IPS-NIHi7 (cell line): ENCODE measurements at regions not wholly inside any gene's neighbourhood (a gene's known extent, or its start where the extent isn't known, plus 50 kb on each side); places are given as distances from the start of the nearest gene placed in this dataset.
"Not testable (repeated sequence)": the region's sequence is repeated elsewhere in the genome, so short reads cannot be mapped to it uniquely, and the experiment has no call there.

Source experiments
- DNase-seq: peaks from one replicate; pipeline ENCODE4 v3.0.0; 2012; ENCODE audit warnings: mixed read lengths; ENCODE audit errors: extremely low spot score

DNA sequence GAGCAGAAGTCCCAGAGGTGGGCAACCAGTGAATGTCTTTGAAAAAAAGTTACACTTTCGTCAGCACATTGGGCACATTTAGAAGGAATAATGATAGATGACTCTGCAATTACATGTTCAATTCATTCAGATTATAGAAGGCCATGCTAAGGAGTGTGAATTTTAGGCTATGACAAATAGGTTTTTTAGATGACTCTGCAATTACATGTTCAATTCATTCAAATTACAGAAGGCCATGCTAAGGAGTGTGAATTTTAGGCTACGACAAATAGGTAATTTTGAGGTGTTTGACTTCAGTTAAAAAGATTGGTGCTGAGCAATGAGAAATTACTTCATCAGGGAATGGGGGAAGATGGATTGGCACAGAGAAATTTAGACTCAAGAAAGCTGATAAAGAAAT lies 744.9 kb upstream of the MMS22L start:
- DNase-seq: no peak

DNA sequence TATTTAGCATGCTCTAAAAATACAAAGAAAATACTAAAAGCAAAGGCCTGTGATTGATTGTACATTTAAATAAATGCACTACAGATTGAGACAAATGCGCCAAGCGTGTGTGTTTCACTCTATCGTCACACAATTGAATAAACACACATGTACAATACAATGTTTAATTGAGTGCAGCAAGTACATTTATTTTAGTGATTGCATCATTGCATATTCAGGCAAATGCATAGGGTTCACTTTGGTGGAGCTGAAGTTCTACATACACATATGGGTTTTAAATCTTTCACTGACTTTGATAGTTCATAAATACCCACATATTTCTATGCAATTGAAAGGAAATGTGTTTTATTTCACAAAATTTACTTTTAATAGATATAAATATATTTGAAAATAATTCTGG lies 750.6 kb upstream of the MMS22L start:
- no peak for DNase-seq

DNA sequence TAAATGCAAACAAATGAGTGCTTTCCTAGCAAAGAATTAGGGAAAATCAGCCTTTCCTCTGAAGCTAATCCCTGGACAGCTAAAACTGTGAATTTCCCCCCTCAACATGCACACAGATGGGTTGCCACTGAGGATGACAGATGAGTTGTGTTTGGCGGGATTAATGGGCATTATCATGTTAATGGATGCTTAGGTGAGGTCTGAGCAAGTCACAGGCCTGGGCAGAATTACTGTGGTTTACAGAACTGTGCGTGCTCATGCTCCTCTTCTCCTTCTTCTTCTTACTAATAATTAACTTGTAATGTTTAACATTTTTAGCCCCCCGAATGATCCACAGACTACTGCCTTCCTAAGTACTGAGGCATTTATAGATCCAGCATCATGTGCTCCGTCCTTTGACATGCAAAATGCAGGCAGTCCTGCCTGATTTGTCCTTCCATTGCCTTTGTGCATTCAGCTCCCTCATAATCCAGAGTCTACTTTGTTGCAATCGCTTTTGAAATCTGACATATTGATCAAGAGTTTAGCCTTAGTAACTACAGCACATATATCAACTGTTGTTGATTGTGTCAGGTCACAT lies 753.4 kb upstream of the MMS22L start:
- peak; percentile 39 for DNase-seq

DNA sequence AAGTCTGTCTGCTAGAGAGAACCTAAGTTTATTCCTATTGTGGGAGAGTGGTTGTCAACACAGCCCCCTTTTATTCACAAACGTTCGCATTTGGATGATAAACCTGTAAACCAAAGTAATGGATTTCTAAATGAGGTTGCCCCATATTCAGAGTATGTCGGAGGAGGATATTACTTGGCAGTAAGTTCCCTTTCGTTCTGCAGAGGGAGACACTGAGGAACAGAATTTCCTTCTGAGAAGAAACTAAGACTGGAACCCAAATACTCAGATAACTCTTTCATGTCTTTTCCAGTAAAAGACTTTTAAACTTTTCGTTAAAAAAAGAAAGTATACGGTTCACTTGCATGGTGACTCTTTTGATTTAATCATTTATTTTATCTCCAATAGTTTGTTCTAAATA lies 754.6 kb upstream of the MMS22L start:
- no peak for DNase-seq

DNA sequence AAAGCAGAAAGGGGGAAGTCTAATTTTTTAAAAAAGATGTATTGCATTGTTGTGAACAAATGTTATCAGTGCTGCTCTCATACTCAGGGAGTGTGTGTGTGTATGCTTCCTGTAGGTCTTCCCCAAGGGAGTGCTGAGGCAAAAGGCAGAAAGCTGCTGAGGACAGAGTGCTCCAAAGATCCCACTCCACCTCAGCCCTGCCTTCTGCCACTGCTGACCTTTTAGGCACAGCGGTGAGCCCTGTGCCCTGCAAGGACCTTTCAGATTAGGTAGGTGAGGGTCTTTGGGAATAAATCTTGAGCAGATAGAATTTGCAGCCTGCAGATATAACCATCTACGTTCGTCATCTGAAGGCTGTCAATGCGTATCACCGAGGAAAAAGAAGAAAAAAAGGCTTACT lies 756.4 kb upstream of the MMS22L start:
- DNase-seq: no peak

DNA sequence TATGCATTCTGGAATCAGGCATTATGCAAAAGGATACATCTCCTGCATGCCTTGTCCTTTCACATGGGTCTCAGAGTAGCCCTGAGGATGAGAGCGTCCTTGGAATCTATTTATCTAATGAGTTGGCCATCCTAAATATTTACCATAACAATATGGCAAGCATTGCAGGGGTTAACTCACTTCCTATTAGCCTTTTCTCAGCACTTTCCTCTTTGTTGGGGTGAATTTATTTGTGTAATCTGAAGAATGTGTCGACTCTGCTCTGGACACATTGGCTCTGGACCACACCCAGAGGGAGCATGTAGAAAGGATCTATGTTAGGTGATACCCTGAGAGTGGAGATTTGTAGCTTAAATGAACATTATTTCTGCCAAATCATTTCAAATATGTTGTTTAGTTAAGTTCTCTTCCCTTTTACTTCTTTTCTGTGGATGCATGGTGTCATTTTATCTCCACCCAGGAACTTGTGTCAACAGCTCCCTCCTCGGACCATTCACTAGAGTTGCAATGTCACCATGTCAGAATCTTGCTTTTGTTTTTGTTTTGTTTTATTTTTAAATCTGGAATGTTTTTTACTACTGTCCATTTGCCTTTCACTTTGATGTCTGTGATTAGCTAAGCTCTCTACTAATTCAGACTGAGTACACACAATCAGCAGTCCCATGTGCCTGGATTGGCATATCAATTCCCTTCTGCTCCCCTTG lies 757.0 kb upstream of the MMS22L start:
- no peak for DNase-seq

DNA sequence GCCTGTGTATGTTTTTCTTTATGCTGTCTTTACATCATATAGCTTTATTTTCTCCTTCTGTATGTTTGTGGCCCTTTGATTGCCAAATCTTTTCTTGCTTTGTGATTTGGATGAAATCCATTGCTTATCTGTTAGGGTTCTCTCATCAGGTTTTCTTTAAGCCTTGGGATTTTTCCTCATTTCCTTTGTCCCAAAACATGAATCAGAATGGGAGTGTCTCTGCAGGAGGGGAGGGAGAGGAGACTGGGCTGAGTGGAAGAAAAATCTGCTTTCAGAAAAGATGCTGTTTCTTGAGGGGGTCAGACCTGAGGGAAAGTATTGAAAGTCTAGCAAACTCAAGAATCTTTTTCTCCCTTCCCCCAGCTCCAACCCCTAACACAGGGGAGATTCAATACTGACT lies 758.0 kb upstream of the MMS22L start:
- DNase-seq: peak; percentile 25

DNA sequence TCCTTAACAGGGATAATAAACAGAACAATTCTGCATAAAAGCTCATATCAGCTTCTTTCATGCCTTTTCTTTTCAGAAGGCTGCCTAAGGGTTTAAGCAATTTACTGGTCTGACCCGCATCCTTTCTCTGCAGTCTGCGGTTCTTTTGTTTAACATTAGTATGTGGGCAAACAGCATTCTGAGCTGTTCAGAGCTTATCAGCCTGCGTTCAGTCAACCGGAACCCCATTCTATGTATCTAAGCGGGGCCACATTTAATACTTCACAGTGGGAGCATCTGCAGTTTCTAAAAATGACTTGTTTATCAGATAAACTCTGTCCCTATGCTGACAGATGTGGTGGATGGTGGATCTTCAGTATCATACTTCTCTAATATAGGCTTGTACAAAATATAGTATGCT lies 758.9 kb upstream of the MMS22L start:
- no peak for DNase-seq

DNA sequence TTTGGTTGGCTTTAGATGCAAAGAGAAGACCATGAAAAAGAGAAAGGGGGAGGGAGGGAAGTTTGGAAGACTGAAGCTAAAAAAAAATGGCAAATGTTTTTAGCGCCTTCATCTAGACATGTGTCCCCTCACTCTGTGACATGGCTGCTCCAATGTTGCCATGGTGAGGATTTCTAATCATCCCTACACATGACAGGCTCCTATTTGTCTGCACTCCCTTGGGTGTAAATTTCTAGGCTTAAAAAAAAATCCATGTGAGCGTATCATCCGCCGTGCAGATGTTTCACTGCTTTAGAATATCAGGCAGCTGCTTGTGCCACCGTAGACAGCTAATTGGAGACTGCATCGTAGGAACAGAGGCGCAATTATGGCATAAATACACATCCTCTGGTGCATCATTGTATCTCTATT lies 761.1 kb upstream of the MMS22L start:
- no peak for DNase-seq

DNA sequence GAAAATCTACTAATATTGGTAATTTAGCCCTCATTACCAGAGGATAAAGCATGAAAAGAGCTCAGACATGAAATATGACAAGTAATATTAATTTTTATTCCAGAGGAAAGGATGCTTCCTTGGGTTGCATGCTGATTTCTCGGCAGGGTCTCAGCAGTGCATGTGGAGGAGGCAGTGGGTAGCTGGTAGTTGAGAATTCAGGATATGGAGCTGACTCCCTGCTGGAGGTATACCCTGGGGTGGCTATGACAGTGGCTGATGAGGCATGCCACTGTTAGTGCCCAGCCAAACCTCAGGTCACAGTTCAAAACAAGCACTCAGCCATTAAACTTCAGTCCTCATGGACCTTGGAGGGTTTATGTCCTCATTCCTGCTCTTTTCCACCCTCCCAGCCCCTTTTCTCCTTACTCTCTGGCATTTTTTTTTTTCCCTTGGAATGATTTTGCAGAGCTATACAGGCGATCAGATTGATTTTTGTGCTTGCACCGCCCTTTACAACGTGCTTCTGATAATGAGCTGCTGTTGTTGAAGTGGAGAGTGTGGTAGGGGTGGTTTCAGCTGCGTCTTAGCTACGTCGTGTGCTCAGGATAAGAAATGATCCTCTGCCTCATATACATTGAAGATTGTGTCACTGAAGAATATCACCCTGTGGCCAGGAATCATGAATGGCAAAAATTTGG lies 761.9 kb upstream of the MMS22L start:
- DNase-seq: no peak

DNA sequence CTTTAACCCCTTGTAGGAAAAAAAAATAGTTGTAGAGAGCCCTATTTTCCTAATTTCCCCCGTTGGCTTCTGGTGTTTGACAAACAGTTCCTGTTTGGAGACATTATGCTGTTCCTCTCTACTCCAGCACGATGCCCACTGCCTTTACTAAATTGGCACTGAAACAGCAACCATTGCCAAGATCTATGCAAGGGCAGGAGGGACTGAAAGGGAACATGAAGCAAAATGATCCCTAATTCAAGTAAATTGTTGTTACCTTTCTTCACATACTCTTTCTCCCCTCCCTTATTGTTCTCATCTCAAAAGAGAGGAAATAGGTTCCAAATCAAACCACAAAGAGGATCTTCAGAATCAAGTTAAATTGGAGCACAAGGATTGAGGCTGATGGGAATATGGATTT lies 764.1 kb upstream of the MMS22L start:
- no peak for DNase-seq

DNA sequence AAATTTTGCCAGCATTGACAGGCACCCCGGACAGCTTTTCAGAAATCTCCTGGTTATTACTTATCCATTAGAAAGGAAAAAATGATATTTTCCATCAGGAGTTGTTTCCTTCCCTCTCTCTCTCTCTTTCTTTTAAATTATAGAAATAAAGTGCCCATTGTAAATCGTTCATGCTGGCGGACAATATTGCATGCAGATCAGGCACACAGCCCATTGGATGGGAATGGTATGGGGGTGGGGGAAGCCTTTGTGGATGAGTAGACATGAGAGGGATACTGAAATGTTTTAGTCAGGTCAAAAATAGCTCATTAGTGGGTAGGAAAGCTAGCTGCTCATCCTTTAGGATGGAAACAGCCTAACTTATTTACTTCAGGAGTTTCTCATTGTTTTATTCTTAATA lies 764.9 kb upstream of the MMS22L start:
- no peak for DNase-seq

DNA sequence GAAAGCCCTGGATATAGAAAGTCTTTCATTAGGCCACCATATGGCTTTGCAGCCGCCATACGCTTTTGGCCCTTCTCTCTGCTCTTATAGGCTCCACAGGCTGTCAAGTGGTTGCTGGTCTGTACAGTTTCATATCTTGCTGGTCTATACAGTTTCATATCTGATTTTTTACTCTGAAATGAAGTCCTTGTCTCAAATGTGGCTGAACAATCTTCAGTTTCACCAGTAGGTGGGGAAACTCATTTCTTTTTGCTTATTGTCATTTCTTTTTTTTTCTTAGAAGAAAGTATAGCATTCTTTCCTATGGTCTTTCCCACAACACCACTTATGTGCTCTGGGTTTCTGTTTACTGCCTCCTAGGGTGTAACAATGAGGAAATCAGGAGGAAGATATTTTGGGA lies 771.4 kb upstream of the MMS22L start:
- no peak for DNase-seq

DNA sequence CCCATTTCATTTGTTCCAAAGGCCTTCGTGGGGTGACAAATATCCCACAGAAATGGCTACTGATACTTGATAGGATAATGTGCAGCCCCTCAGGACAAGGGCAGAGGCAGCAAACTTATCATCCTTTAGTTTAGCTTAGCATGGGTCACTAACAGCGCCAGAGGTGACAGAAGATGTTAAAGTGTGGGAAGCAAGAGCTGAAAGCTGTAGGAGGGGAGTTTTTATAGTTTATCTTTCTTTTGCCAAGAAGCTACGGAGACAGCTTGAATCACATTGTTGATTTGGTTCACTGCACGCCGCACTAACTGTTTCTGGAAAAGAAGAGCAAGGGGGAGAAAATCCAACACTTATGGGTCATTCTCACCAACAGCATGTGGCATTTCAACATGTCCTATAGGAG lies 773.9 kb upstream of the MMS22L start:
- no peak for DNase-seq

DNA sequence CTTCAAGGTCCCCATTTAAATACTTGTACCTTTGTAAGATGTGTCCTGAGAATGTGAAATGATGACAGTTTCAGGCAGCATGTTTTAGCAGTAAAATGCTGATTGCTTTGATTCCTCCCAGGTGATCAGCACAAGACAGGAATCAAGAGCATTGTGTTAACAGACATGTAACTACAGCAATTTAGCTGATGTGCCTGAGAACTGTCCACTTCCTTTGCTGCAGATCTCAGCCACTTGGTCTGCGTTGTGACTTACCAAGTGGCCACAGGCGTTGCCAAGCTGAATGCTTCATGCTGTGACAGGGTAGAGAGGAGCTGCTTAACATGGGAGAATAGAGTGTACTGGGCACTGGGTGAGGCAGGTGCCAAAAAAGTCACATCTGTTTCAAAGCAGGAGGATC lies 767.0 kb upstream of the POU3F2 start:
- no peak for DNase-seq

DNA sequence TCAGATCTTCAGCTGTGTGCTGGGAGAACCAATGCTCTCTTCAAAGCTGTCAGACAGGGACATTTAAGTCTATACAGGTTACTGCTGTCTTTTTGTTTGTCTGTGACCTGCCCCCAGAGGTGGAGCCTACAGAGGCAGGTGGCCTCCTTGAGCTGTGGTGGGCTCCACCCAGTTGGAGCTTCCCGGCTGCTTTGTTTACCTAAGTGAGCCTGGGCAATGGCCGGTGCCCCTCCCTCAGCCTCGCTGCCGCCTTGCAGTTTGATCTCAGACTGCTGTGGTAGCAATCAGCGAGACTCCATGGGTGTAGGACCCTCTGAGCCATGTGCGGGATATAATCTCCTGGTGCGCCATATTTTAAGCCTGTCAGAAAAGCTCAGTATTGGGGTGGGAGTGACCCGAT lies 745.8 kb upstream of the POU3F2 start:
- not testable (repeated sequence) for DNase-seq

DNA sequence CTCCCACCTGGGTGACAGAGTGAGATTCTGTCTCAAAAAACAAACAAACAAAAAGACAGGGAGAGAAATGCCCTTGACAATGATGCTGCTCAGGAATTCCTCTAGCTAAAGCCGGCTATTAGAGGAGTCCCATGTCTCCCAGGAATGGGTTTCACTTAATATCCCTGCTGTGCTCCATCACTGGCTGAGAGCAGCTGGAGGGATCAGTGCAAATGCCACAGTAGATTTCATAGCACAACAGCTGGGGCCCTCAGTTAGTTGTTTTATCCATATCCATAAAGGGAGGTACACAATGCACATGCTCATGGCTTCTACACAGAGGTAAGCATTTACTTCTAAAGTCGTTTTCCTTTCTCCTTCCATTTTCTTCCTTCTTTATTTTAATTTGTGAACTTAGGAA lies 742.0 kb upstream of the POU3F2 start:
- no peak for DNase-seq

DNA sequence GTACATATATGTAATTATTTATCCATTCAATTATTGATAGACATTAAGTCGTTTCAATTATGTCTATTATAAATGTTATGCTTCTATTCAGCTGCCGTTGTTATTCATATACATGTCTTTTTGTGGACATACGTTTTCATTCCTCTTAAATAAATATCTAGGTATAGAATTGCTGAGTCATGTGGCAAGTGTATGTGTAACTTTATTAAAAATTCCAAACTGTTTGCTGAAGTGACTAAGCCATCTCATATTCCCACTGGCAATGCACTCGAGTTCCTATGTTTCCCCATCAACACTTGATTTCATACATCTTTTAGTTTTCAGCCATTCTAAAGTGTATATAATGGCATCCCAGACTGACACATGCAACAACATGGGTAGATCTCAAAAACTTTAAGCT lies 739.7 kb upstream of the POU3F2 start:
- DNase-seq: no peak

DNA sequence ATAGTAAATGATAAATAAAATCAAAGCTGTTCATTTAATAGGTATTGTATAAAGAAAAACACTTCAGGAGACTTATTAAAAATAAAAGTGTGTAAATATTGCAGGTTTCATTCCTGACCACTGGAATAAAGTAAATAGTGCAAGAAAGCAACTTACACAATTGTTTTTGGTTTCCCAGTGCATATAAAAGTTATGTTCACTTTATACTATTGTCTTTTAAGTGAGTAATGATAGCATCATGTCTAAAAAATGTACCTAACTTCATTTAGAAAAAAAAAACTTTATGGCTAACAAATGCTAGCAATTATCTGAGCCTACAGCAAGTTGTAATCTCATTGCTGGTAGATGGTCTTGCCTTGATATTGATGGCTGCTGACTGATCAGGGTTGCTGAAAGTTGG lies 726.6 kb upstream of the POU3F2 start:
- DNase-seq: no peak

DNA sequence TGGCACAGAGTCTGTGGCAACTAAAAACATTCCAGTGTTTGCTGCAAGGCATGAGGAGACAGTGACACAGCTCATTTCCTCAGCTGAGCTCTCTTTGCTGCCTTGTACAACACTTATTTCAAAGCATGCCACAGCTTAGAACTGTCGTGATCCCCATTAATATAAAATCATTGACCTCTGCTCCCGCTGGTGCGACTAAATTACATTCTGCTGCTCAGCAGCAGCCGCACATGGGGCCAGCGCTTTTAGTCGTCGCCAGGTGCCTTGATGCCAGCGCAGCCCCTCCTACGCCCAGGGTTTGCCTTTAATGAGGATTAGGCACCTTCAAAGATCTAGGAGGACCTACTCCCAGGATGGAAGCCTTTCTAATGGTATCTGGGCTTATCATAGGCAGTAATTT lies 717.9 kb upstream of the POU3F2 start:
- no peak for DNase-seq

DNA sequence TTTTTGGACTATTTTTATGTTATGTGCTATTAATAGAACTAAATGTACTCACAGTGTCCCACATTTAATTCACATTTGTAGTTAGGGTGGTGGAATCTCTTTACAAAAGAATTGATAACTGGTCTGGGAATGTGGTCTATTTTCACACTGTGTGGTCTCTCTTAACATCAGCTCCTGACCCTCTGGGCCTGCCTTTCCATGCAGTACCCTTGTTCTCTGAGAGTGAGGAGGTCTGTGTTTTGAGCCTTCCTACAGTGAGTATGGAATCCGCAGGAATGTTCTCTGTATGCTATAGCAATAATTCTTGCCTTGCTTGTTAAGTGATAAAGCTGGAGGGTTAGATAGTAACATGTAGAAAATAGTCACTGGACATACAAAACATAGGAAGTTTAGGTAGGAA lies 717.3 kb upstream of the POU3F2 start:
- no peak for DNase-seq

DNA sequence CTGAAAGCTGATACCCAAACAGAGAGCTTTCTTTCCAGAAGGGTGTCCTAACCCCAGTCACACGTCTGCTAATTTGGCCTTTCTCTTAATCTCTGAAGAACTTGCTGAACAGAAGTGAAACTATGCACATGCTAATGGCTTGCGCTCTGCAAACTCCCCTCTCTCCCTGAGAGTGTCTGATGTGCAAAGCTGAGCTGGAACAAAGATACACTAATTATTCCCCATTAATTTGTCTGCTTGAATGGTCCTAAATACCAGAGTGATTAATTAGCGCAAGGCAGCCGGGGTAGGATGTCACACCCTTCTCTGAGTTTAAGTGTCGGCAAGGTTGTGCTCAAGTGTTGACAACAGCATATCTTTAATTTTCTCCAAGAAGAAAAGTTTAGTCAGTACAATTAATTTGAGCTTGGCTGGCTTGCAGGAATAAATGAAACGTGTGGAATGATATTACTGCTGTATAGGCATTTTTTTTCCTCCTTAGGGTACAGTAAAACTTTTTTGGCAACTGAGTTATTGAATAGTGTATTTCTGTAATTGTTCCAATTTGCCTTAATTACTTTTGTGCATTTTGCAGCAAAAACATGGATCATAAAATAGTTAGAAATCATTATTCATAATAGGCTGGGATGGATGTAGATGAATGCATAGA lies 715.9 kb upstream of the POU3F2 start:
- DNase-seq: no peak

DNA sequence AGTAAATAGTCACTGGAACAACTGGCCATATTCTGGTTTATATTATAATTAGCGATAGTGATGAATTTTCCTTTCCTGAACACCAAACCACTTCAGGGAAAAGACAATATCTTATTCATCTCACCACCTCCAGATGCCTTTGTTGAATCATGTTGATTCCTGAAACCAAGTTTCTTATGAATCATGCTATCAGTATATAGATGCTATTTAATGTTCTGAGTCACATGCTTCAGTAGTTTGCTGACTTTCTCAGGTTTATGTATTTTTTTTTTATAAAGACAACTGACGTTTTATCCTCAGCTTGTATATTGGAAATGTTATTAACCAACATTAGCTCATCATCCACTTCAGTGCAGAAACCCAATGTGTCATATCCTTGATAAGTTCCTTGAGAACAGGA lies 710.2 kb upstream of the POU3F2 start:
- no peak for DNase-seq
